HUES6 (cell line): ENCODE measurements at regions not wholly inside any gene's neighbourhood (a gene's known extent, or its start where the extent isn't known, plus 50 kb on each side); places are given as distances from the start of the nearest gene placed in this dataset.
"Not testable (repeated sequence)": the region's sequence is repeated elsewhere in the genome, so short reads cannot be mapped to it uniquely, and the experiment has no call there.

Source experiments
- H3K27ac ChIP-seq: 2 replicates; pipeline ENCODE4 v1.7.0; 2013; ENCODE audit warnings: low read depth, mild to moderate bottlenecking, low read length, inconsistent platforms
- H3K27me3 ChIP-seq: 2 replicates; pipeline ENCODE4 v1.6.1; 2013; ENCODE audit warnings: low read length; ENCODE audit not compliant: control insufficient read depth, insufficient read depth
- H3K36me3 ChIP-seq: 2 replicates; pipeline ENCODE4 v1.6.1; 2013; ENCODE audit warnings: low read length; ENCODE audit not compliant: control insufficient read depth, insufficient read depth
- H3K4me1 ChIP-seq: 2 replicates; pipeline ENCODE4 v1.6.1; 2013; ENCODE audit warnings: low read length; ENCODE audit not compliant: control insufficient read depth, insufficient read depth
- H3K4me3 ChIP-seq: 2 replicates; pipeline ENCODE4 v1.5.1; 2013; ENCODE audit warnings: low read depth, low read length
- H3K9ac ChIP-seq: one replicate; pipeline ENCODE4 v1.6.1; 2013; ENCODE audit warnings: mild to moderate bottlenecking, low read length
- H3K9me3 ChIP-seq: 2 replicates; pipeline ENCODE4 v1.6.1; 2013; ENCODE audit warnings: low read depth, low read length; ENCODE audit not compliant: control insufficient read depth, insufficient read depth

DNA sequence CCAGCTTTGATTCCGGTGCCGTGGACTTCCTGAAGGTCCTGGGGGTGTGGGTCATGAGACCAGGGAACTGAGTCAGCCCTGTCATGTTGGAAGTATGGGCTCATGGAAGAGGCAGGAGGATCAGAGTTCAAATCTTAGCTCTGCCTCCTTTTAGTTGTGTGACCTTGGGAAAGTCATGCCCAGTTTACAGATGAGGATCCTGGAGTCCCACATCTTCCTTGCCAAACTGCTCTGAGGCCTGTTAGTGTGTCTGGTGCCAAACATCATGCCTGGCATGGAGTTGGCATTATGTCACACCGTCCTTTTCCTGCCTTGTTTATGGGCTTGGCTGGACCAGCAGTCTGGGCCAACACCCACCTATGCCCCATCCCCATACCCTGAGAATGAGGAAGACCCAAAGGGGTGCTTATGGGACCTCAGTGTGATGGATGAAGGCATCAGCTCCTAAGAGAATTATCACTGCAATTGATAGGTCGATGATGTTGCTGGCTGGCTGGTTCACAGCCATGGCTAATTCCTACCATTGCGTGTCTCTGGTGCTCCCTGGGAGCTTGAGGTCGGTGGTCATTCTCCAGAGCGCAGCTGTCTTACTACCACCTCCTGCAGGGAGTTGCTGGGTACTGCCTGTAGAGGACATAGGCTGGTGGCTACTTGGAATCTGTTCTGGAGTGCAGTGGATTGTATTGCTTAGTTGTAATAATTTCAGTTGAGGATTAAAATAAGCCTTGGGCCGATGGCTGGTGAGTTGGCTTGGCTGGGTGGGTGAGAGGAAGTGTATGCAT lies 140.5 kb upstream of the PITX1 start:
- no peak overlapping the region for H3K27ac ChIP-seq
- peaks cover 38% of the 10 kb centered on the region; the same call in 1 of the 2 replicates for H3K27me3 ChIP-seq
- no peaks in the 10 kb centered on the region for H3K36me3 ChIP-seq
- H3K9me3 ChIP-seq: no peaks in the 10 kb centered on the region
- no peak overlapping the region for H3K4me3 ChIP-seq
- peaks cover 3% of the 10 kb centered on the region; the same call in 1 of the 2 replicates for H3K4me1 ChIP-seq
- no peak overlapping the region for H3K9ac ChIP-seq

- H3K27me3 ChIP-seq: peaks cover 43% of the 10 kb centered on the region; the same call in 1 of the 2 replicates
- H3K9ac ChIP-seq: no peak overlapping the region
- no peak overlapping the region for H3K4me3 ChIP-seq
- H3K27ac ChIP-seq: no peak overlapping the region
- no peaks in the 10 kb centered on the region for H3K9me3 ChIP-seq
- peaks cover 3% of the 10 kb centered on the region; the same call in 1 of the 2 replicates for H3K4me1 ChIP-seq
- no peaks in the 10 kb centered on the region for H3K36me3 ChIP-seq
Measured at GRCh38 chr5:135173662-135174290, 139.7 kb upstream of the PITX1 start.

- Histone ChIP-seq H3K4me1 (peaks cover 3% of the 10 kb centered on the region; the same call in 1 of the 2 replicates), H3K27me3 (peaks cover 52% of the 10 kb centered on the region), H3K4me3 (no peak overlapping the region), H3K27ac (no peak overlapping the region), H3K36me3 (no peaks in the 10 kb centered on the region), H3K9ac (no peak overlapping the region), H3K9me3 (no peaks in the 10 kb centered on the region)
Measured at GRCh38 chr5:135172718-135173117, 138.7 kb upstream of the PITX1 start.

- peaks cover 62% of the 10 kb centered on the region for H3K27me3 ChIP-seq
- H3K27ac ChIP-seq: no peak overlapping the region
- H3K9me3 ChIP-seq: no peaks in the 10 kb centered on the region
- H3K4me3 ChIP-seq: no peak overlapping the region
- H3K9ac ChIP-seq: no peak overlapping the region
- peaks cover 3% of the 10 kb centered on the region; the same call in 1 of the 2 replicates for H3K4me1 ChIP-seq
- no peaks in the 10 kb centered on the region for H3K36me3 ChIP-seq
Measured at GRCh38 chr5:135171336-135171735, 137.3 kb upstream of the PITX1 start.

DNA sequence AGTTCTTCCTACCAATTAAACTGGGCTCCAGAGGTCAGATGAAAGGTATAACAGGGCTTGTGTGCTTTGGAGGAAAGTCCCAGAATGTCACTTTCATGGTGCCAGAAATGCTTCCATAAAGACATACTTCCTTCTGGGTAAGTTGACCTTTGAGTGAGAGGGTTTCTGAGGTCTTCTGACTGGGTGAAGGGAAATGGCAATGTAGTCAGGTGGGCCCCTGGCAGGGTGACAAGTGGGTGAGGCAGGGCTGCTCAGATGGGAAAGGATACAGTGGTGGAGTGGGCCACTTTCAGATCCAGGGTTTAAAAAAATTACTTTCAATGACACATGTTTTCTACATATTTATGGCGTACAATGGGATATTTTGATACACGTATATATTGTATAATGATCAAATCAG lies 136.5 kb upstream of the PITX1 start:
- H3K4me3 ChIP-seq: no peak overlapping the region
- H3K27me3 ChIP-seq: peaks cover 62% of the 10 kb centered on the region
- H3K4me1 ChIP-seq: peaks cover 3% of the 10 kb centered on the region; the same call in 1 of the 2 replicates
- no peaks in the 10 kb centered on the region for H3K36me3 ChIP-seq
- no peak overlapping the region for H3K9ac ChIP-seq
- no peak overlapping the region for H3K27ac ChIP-seq
- no peaks in the 10 kb centered on the region for H3K9me3 ChIP-seq

DNA sequence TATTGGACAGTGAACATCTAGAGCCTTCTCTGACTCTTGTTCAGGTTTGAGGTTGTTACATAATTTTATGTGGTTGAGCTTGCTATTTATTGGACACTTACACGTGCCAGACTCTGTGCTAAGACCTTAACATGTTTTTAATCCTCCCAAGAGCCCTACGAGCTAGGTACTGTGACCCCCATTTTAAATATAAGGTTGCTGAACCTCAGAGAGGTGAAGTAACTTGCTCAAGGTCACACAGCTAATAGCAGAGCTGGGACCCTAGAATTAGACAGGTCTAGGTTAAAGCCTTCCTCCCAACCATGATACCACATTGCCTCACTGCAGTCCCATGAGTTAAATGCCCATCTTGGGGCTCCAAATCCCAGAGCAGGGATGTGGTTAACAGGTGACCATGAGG lies 135.7 kb upstream of the PITX1 start:
- Histone ChIP-seq H3K36me3 (no peaks in the 10 kb centered on the region), H3K4me3 (no peak overlapping the region), H3K27ac (no peak overlapping the region), H3K27me3 (peaks cover 62% of the 10 kb centered on the region), H3K9ac (no peak overlapping the region), H3K9me3 (no peaks in the 10 kb centered on the region), H3K4me1 (peaks cover 3% of the 10 kb centered on the region; the same call in 1 of the 2 replicates)

- Histone ChIP-seq H3K4me1 (no peaks in the 10 kb centered on the region), H3K9me3 (no peaks in the 10 kb centered on the region), H3K4me3 (no peak overlapping the region), H3K27ac (no peak overlapping the region), H3K36me3 (no peaks in the 10 kb centered on the region), H3K9ac (no peak overlapping the region), H3K27me3 (peaks cover 59% of the 10 kb centered on the region)
Measured at GRCh38 chr5:135167634-135168033, 133.6 kb upstream of the PITX1 start.

GRCh38 chr5:135164873-135165614 lies 131.0 kb upstream of the PITX1 start:
- peaks cover 43% of the 10 kb centered on the region for H3K27me3 ChIP-seq
- not testable (repeated sequence) for H3K4me3 ChIP-seq, H3K4me1 ChIP-seq, H3K36me3 ChIP-seq, H3K9ac ChIP-seq, H3K27ac ChIP-seq, H3K9me3 ChIP-seq

DNA sequence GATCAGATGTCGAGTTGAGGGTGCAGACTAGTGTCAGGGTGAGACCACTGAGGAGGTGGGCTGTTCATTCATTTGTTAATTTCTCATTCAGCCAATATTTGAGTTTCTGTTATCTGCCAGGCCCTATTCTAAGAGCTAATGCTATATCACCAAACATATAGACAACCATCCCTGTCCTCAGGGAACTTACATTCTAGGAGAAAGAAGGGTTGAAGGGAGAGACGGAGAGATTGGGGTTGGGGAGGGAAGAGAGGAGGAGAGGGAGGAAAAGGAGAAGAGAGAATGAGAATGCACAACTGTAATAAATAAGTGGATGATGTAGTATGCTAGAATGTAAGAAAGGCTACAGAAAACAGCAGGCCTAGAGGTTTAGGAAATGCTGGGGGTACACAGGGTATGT lies 129.9 kb upstream of the PITX1 start:
- Histone ChIP-seq H3K4me3 (no peak overlapping the region), H3K4me1 (no peaks in the 10 kb centered on the region), H3K27ac (no peak overlapping the region), H3K9ac (no peak overlapping the region), H3K36me3 (no peaks in the 10 kb centered on the region), H3K9me3 (0 out of 2 replicates have a peak, but pooled peaks cover 2% of the 10 kb centered on the region), H3K27me3 (peaks cover 34% of the 10 kb centered on the region)

DNA sequence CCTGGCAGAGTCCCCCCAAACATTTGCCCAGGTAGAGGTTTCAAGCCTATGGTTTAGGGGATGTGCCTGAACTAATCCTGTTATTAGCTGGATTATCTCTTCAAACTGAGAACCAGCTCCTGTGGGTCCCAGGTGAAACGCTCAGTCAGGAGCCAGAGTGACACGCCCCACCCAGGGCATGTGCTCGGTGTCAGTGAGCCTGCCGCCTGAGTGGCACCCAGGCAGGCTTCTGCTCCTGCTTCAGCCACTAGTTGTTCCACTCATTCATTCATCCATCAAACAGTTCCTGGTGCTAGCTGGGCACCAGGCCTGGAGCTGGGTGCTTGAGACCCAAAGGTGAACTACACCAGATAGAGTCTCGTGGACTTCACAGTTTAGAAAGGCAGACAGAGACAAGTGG lies 129.4 kb upstream of the PITX1 start:
- Histone ChIP-seq H3K36me3 (no peaks in the 10 kb centered on the region), H3K4me3 (no peak overlapping the region), H3K4me1 (no peaks in the 10 kb centered on the region), H3K9ac (no peak overlapping the region), H3K9me3 (0 out of 2 replicates have a peak, but pooled peaks cover 3% of the 10 kb centered on the region), H3K27me3 (peaks cover 28% of the 10 kb centered on the region), H3K27ac (no peak overlapping the region)
